Vagina (tissue), 2 donors: ENCODE measurements at regions not wholly inside any gene's neighbourhood (a gene's known extent, or its start where the extent isn't known, plus 50 kb on each side); places are given as distances from the start of the nearest gene placed in this dataset.

ENCODE experiments used
- POLR2A ChIP-seq, 2 donors: fragments of 450-650 bp; IDR thresholded peaks; one replicate each; pipeline ENCODE4 v1.6.1; 2017; ENCODE audit warnings: antibody characterized with exemption in 2 of 2, mild to moderate bottlenecking in 2 of 2, moderate library complexity in 2 of 2
- TF ChIP-seq, protein P1 (sequence below), 3 experiments: fragments of 450-650 bp in 2 of 3; fragments of 200-600 bp in 1 of 3; sonication (generic) in 1 of 3; IDR thresholded peaks; one replicate each; pipeline ENCODE4 v1.5.1; 2017 to 2019; ENCODE audit warnings: antibody characterized with exemption in 3 of 3, mild to moderate bottlenecking in 2 of 3, moderate library complexity in 2 of 3

DNA sequence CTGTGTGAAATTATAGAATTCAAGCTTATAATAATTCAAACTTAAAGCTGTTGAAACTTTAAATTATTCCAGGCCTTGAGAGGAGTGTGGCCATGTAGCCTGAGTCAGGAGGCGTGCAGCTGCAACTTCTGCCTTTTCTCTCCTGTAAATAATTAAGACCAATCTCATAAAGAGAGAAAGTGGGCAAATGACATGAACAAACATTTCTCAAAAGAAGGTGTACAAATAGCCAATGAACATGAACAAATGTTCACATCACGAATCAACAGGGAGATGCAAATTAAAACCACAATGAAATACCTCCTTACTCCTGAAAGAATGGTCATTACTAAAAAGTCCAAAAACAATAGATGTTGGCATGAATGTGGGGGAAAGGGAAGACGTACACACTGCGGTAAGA, 149.1 kb upstream of the MYCN start:
- TF ChIP-seq, protein P1, sequence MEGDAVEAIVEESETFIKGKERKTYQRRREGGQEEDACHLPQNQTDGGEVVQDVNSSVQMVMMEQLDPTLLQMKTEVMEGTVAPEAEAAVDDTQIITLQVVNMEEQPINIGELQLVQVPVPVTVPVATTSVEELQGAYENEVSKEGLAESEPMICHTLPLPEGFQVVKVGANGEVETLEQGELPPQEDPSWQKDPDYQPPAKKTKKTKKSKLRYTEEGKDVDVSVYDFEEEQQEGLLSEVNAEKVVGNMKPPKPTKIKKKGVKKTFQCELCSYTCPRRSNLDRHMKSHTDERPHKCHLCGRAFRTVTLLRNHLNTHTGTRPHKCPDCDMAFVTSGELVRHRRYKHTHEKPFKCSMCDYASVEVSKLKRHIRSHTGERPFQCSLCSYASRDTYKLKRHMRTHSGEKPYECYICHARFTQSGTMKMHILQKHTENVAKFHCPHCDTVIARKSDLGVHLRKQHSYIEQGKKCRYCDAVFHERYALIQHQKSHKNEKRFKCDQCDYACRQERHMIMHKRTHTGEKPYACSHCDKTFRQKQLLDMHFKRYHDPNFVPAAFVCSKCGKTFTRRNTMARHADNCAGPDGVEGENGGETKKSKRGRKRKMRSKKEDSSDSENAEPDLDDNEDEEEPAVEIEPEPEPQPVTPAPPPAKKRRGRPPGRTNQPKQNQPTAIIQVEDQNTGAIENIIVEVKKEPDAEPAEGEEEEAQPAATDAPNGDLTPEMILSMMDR (IDR thresholded peaks at IDR 0.05): no peak
- TF ChIP-seq POLR2A (IDR thresholded peaks at IDR 0.05): no peak
